ENCODE measurements at regions not wholly inside any gene's neighbourhood (a gene's known extent, or its start where the extent isn't known, plus 50 kb on each side); places are given as distances from the start of the nearest gene placed in this dataset.
"Not testable (repeated sequence)": the region's sequence is repeated elsewhere in the genome, so short reads cannot be mapped to it uniquely, and the experiment has no call there.

DNA sequence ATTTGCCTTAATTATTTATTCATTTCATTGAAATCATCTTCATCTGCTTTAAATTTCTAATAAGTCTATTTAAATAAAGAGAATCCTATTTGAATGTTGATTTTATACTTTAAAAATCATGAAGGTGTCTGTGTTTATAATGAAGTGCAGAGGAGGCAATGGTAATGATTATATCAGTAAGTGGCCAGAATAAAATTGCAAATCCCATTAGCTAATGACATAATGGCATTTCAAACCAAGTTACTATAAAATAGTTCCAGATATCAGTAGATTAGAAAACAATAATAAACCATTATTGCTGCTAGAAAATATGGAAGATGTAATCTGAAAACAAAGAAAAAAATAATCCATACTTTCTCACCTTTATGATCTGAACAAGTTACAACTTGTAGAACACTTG lies 647.8 kb upstream of the KLHL1 start:
- no peak overlapping the region for H3K27ac ChIP-seq
- no peak for TF ChIP-seq POLR2A (IDR thresholded peaks at IDR 0.05)
- no peak for TF ChIP-seq POLR2AphosphoS5 (IDR thresholded peaks at IDR 0.05)
- TF ChIP-seq EP300 (IDR thresholded peaks at IDR 0.05; ENCODE audit: low read depth): no peak
- no peak for TF ChIP-seq CTCF (IDR thresholded peaks at IDR 0.05)
- no peak for DNase-seq
- H3K4me3 ChIP-seq: no peak overlapping the region
- intact Hi-C loops (cut with DNase I; ENCODE audit: low total_unique reads) (no loop called here), in situ Hi-C loops (cut with MboI; ENCODE audit: low pct_ligation_motif_present in 1 of 4, low pct_unique_long_range_greater_than_20kb in 1 of 4, low sequenced_read_pairs in 3 of 4) (no loop called here)
- H3K4me1 ChIP-seq: no peaks in the 10 kb centered on the region
- no peaks in the 10 kb centered on the region for H3K27me3 ChIP-seq
- H3K9me3 ChIP-seq: no peaks in the 10 kb centered on the region
- H3K36me3 ChIP-seq: no peaks in the 10 kb centered on the region

- Histone ChIP-seq H3K27me3 (no peaks in the 10 kb centered on the region), H3K4me1 (no peaks in the 10 kb centered on the region), H3K36me3 (no peaks in the 10 kb centered on the region), H3K9me3 (no peaks in the 10 kb centered on the region), H3K4me3 (no peak overlapping the region), H3K27ac (no peak overlapping the region)
- in situ Hi-C loops (cut with MboI; ENCODE audit: low pct_ligation_motif_present in 1 of 4, low pct_unique_long_range_greater_than_20kb in 1 of 4, low sequenced_read_pairs in 3 of 4) (no loop called here), intact Hi-C loops (cut with DNase I; ENCODE audit: low total_unique reads) (no loop called here)
- no peak for DNase-seq
- TF ChIP-seq POLR2A (IDR thresholded peaks at IDR 0.05) (no peak), EP300 (IDR thresholded peaks at IDR 0.05; ENCODE audit: low read depth) (no peak), POLR2AphosphoS5 (IDR thresholded peaks at IDR 0.05) (no peak), CTCF (IDR thresholded peaks at IDR 0.05) (no peak)
- WGBS, 2 donors (ENCODE audit: low coverage in 1 of 2): 57 to 69% methylated on average over 4 of the region's 4 CpGs
Measured at GRCh38 chr13:70755456-70755855, 647.2 kb upstream of the KLHL1 start.

- no peak for TF ChIP-seq CTCF (IDR thresholded peaks at IDR 0.05)
- TF ChIP-seq POLR2A (IDR thresholded peaks at IDR 0.05): no peak
- no peak for TF ChIP-seq EP300 (IDR thresholded peaks at IDR 0.05; ENCODE audit: low read depth)
- TF ChIP-seq POLR2AphosphoS5 (IDR thresholded peaks at IDR 0.05): no peak
- no peak overlapping the region for H3K4me3 ChIP-seq
- H3K27ac ChIP-seq: no peak overlapping the region
- H3K36me3 ChIP-seq: no peaks in the 10 kb centered on the region
- in situ Hi-C loops (cut with MboI; ENCODE audit: low pct_ligation_motif_present in 1 of 4, low pct_unique_long_range_greater_than_20kb in 1 of 4, low sequenced_read_pairs in 3 of 4) (no loop called here), intact Hi-C loops (cut with DNase I; ENCODE audit: low total_unique reads) (no loop called here)
- H3K4me1 ChIP-seq: no peaks in the 10 kb centered on the region
- no peaks in the 10 kb centered on the region for H3K9me3 ChIP-seq
- H3K27me3 ChIP-seq: no peaks in the 10 kb centered on the region
- DNase-seq: no peak
Measured at GRCh38 chr13:70747262-70747661, 639.0 kb upstream of the KLHL1 start.

DNA sequence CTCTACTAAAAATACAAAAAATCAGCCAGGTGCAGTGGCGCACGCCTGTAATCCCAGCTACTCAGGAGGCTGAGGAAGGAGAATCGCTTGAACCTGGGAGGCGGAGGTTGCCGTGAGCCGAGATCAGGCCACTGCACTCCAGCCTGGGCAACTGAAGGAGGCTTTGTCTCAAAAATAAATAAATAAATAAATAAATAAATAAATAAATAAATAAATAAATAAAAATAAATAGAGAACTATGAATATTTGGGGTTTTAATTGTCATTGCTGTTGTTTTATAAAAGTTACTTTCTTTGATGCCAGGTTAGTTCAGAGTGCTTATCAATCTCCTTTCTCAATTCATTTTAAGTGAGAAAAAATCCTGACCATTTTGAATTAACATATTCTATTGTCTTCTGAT lies 638.2 kb upstream of the KLHL1 start:
- in situ Hi-C loops (cut with MboI; ENCODE audit: low pct_ligation_motif_present in 1 of 4, low pct_unique_long_range_greater_than_20kb in 1 of 4, low sequenced_read_pairs in 3 of 4); H3K27me3 ChIP-seq; H3K4me3 ChIP-seq; H3K4me1 ChIP-seq; intact Hi-C loops (cut with DNase I; ENCODE audit: low total_unique reads); H3K27ac ChIP-seq; H3K36me3 ChIP-seq; DNase-seq; H3K9me3 ChIP-seq: not testable (repeated sequence)
- WGBS, 2 donors (ENCODE audit: low coverage in 1 of 2): 97 to 100% methylated on average over 2 to 6 of the region's 6 CpGs

DNA sequence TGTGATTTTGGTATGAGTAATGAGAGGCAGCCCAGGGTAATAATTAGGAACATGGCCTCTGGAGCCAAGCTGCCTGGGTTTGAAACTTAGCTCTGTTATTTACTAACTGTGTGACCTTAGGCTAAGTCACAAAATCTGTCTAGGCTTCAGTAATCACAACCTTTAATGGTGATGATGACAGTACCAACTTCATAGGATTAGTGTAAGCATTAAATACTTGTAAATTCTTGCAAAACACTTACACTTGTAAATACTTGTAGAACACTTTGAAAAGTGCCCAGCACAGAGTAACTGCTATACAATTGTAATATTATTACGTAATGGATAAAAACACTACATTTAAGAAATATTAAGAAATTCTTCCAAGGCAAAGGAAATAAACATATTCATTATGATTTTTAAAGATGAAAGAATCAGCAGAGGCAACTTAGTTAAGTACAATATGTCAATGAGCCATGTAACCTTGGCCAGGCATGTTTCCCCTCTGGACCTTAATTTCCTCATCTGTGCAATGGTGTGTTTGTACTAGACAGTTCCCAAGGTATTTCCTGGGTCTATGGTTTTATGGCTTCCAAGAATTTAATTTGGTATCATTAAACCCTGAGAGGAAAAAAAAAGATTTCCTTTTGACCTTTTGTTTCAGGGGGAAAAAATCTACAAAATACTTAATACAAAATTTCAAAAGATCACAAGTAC lies 628.5 kb upstream of the KLHL1 start:
- no peak for TF ChIP-seq CTCF (IDR thresholded peaks at IDR 0.05)
- Histone ChIP-seq H3K4me1 (no peaks in the 10 kb centered on the region), H3K4me3 (no peak overlapping the region), H3K27me3 (no peaks in the 10 kb centered on the region), H3K27ac (no peak overlapping the region), H3K9me3 (no peaks in the 10 kb centered on the region), H3K36me3 (no peaks in the 10 kb centered on the region)
- 92 to 95% methylated on average over 1 of the region's 1 CpG for WGBS, 2 donors (ENCODE audit: low coverage in 1 of 2)
- DNase-seq: no peak
- in situ Hi-C loops (cut with MboI; ENCODE audit: low pct_ligation_motif_present in 1 of 4, low pct_unique_long_range_greater_than_20kb in 1 of 4, low sequenced_read_pairs in 3 of 4) (no loop called here), intact Hi-C loops (cut with DNase I; ENCODE audit: low total_unique reads) (no loop called here)
